Superior temporal gyrus (tissue), 1 donor: ENCODE measurements at regions not wholly inside any gene's neighbourhood (a gene's known extent, or its start where the extent isn't known, plus 50 kb on each side); places are given as distances from the start of the nearest gene placed in this dataset.
A peak's percentile ranks its signal among the peaks of the same experiment; 100 is the strongest.

Experiments
- DNase-seq: peaks from one replicate; pipeline ENCODE4 v3.0.0-alpha.2; 2016; ENCODE audit errors: extremely low spot score

- DNase-seq: no peak
These were observed 111.6 kb downstream of the BTC start for GRCh38 chr4:74682567-74683359.

- DNase-seq: peak; percentile 40
These were observed 101.4 kb downstream of the BTC start for GRCh38 chr4:74692972-74693371.
